ENCODE measurements at regions not wholly inside any gene's neighbourhood (a gene's known extent, or its start where the extent isn't known, plus 50 kb on each side); places are given as distances from the start of the nearest gene placed in this dataset.

DNA sequence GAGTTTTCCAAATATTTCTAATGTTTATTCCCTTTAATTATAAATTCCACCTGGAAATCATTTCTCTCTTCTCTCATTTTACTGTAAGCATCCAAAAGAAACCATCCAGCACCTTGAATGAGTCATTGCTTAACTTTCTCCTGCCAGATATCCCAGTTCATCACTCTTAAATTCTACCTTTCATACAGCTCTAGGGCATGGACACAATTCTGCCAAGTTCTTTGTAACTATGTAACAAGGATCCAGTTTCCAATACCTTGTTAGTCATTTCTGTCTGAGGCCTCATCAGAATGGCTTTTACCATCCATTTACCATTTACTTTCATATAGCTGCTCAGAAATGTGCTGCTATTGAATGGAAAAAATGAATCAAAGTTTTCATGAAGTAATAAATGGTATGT lies 455.4 kb upstream of the TENM4 start:
- Histone ChIP-seq H3K9me3 (ENCODE audit: control insufficient read depth in 4 of 4, insufficient read depth in 3 of 4, low read length in 3 of 4) (no peaks in the 10 kb centered on the region), H3K27ac (ENCODE audit: low read depth in 1 of 2, low read length in 1 of 2) (no peak overlapping the region), H3K4me3 (no peak overlapping the region), H3K9ac (ENCODE audit: insufficient read depth in 1 of 2, low read length in 2 of 2) (no peak overlapping the region), H3K36me3 (ENCODE audit: control insufficient read depth in 4 of 4, insufficient read depth in 4 of 4, low read length in 4 of 4) (no peaks in the 10 kb centered on the region), H3K27me3 (ENCODE audit: control insufficient read depth in 3 of 3, insufficient read depth in 3 of 3, low read length in 2 of 3) (no peaks in the 10 kb centered on the region), H3K4me1 (ENCODE audit: control insufficient read depth in 5 of 5, insufficient read depth in 5 of 5, low read length in 5 of 5) (peaks cover 0 to 10% (median 0%) of the 10 kb centered on the region in 5 donors)
- DNase-seq: no peak
- TF ChIP-seq, protein P1, sequence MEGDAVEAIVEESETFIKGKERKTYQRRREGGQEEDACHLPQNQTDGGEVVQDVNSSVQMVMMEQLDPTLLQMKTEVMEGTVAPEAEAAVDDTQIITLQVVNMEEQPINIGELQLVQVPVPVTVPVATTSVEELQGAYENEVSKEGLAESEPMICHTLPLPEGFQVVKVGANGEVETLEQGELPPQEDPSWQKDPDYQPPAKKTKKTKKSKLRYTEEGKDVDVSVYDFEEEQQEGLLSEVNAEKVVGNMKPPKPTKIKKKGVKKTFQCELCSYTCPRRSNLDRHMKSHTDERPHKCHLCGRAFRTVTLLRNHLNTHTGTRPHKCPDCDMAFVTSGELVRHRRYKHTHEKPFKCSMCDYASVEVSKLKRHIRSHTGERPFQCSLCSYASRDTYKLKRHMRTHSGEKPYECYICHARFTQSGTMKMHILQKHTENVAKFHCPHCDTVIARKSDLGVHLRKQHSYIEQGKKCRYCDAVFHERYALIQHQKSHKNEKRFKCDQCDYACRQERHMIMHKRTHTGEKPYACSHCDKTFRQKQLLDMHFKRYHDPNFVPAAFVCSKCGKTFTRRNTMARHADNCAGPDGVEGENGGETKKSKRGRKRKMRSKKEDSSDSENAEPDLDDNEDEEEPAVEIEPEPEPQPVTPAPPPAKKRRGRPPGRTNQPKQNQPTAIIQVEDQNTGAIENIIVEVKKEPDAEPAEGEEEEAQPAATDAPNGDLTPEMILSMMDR (IDR thresholded peaks at IDR 0.05; ENCODE audit: control extremely low read depth, extremely low read depth): no peak
- no peak for ATAC-seq (ENCODE audit: insufficient read depth, low FRiP score)

DNA sequence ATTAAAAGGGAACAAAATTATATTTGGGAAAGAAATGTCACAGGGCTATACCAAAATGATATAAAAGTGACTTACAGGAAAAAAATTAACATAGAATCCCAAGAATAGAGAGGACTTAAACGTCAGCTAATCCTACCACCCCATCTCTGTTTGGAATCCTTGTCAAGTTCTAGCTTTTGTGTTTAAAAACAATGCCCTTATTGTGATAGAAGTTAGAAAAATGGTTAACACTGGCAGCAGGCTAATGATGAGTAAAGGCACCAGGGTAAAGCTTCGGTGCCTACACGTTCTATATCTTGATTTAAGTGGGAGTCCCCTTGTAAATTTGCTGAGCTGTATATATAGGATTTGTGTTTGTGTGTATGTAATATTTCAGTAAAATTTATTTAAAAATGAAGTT lies 453.3 kb upstream of the TENM4 start:
- Histone ChIP-seq H3K9me3 (ENCODE audit: control insufficient read depth in 4 of 4, insufficient read depth in 3 of 4, low read length in 3 of 4) (no peaks in the 10 kb centered on the region), H3K36me3 (ENCODE audit: control insufficient read depth in 4 of 4, insufficient read depth in 4 of 4, low read length in 4 of 4) (no peaks in the 10 kb centered on the region), H3K9ac (ENCODE audit: insufficient read depth in 1 of 2, low read length in 2 of 2) (no peak overlapping the region), H3K4me1 (ENCODE audit: control insufficient read depth in 5 of 5, insufficient read depth in 5 of 5, low read length in 5 of 5) (peaks cover 0 to 10% (median 0%) of the 10 kb centered on the region in 5 donors), H3K27ac (ENCODE audit: low read depth in 1 of 2, low read length in 1 of 2) (no peak overlapping the region), H3K4me3 (no peak overlapping the region), H3K27me3 (ENCODE audit: control insufficient read depth in 3 of 3, insufficient read depth in 3 of 3, low read length in 2 of 3) (no peaks in the 10 kb centered on the region)
- DNase-seq: no peak
- TF ChIP-seq, protein P1 (IDR thresholded peaks at IDR 0.05; ENCODE audit: control extremely low read depth, extremely low read depth): no peak
- 71 to 74% methylated on average over 3 of the region's 3 CpGs for WGBS, 2 donors
- ATAC-seq (ENCODE audit: insufficient read depth, low FRiP score): no peak

DNA sequence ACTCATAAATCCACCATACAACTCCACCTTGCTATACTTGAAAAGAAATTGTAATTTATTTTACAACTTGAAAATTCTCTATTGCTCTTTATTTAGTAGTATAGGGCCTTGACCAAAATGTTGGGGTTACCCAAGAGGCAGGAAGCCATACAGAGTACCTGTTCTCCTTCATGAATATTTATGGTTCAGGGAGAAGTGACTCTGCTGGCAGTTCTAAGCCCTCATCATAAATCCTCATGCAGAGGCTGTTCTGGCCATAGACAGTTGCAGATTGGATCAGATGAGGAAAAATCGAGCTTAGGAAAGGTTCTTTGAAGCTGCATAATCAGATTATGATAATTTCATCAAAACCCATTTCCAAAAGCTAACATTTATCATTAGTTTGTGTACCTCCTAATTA lies 449.4 kb upstream of the TENM4 start:
- ATAC-seq (ENCODE audit: insufficient read depth, low FRiP score): no peak
- no peaks in the 10 kb centered on the region for H3K27me3 ChIP-seq (ENCODE audit: control insufficient read depth in 3 of 3, insufficient read depth in 3 of 3, low read length in 2 of 3)
- no peak for DNase-seq
- TF ChIP-seq, protein P1 (IDR thresholded peaks at IDR 0.05; ENCODE audit: control extremely low read depth, extremely low read depth): no peak
- H3K4me1 ChIP-seq (ENCODE audit: control insufficient read depth in 5 of 5, insufficient read depth in 5 of 5, low read length in 5 of 5): no peaks in the 10 kb centered on the region
- no peaks in the 10 kb centered on the region for H3K36me3 ChIP-seq (ENCODE audit: control insufficient read depth in 4 of 4, insufficient read depth in 4 of 4, low read length in 4 of 4)
- no peak overlapping the region for H3K9ac ChIP-seq (ENCODE audit: insufficient read depth in 1 of 2, low read length in 2 of 2)
- WGBS, 2 donors: 44 to 63% methylated on average over 1 of the region's 1 CpG
- peaks cover 0 to 2% (median 0%) of the 10 kb centered on the region in 4 donors for H3K9me3 ChIP-seq (ENCODE audit: control insufficient read depth in 4 of 4, insufficient read depth in 3 of 4, low read length in 3 of 4)
- no peak overlapping the region for H3K27ac ChIP-seq (ENCODE audit: low read depth in 1 of 2, low read length in 1 of 2)
- no peak overlapping the region for H3K4me3 ChIP-seq

DNA sequence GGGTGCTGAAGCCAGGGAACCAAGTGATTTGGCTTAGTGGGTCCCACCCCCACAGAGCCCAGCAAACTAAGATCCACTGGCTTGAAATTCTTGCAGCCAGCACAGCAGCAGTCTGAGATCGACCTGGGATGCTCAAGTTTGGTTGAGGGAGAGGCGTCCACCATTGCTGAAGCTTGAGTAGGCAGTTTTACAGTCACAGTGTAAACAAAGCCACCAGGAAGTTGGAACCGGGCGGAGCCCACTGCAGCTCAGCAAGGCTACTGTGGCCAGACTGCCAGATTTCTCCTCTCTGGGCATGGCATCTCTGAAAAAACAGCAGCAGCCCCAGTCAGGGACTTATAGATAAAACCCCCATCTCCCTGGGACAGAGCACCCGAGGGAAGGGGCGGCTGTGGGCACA lies 424.1 kb upstream of the TENM4 start:
- no peak for ATAC-seq (ENCODE audit: insufficient read depth, low FRiP score)
- 77% methylated on average over 6 of the region's 6 CpGs for WGBS, 2 donors
- Histone ChIP-seq H3K27ac (ENCODE audit: low read depth in 1 of 2, low read length in 1 of 2) (no peak overlapping the region), H3K36me3 (ENCODE audit: control insufficient read depth in 4 of 4, insufficient read depth in 4 of 4, low read length in 4 of 4) (no peaks in the 10 kb centered on the region), H3K9me3 (ENCODE audit: control insufficient read depth in 4 of 4, insufficient read depth in 3 of 4, low read length in 3 of 4) (peaks cover 0 to 4% (median 0%) of the 10 kb centered on the region in 4 donors), H3K27me3 (ENCODE audit: control insufficient read depth in 3 of 3, insufficient read depth in 3 of 3, low read length in 2 of 3) (no peaks in the 10 kb centered on the region), H3K4me1 (ENCODE audit: control insufficient read depth in 5 of 5, insufficient read depth in 5 of 5, low read length in 5 of 5) (peaks cover 0 to 4% (median 0%) of the 10 kb centered on the region in 5 donors), H3K9ac (ENCODE audit: insufficient read depth in 1 of 2, low read length in 2 of 2) (no peak overlapping the region), H3K4me3 (no peak overlapping the region)
- no peak for DNase-seq
- TF ChIP-seq, protein P1 (IDR thresholded peaks at IDR 0.05; ENCODE audit: control extremely low read depth, extremely low read depth): no peak

All from lung (tissue), 11 donors.